Mesothelial cell of epicardium (in vitro differentiated cells): ENCODE measurements at regions not wholly inside any gene's neighbourhood (a gene's known extent, or its start where the extent isn't known, plus 50 kb on each side); places are given as distances from the start of the nearest gene placed in this dataset.

ENCODE experiments used
- DNase-seq, 2 experiments: peaks; one replicate each; pipeline ENCODE4 v3.0.0; 2021; ENCODE audit warnings: low spot score in 2 of 2; ENCODE audit not compliant: unreplicated experiment in 2 of 2
- H3K27ac Mint-ChIP-seq: 2 replicates; pipeline ENCODE4 v1.8.0; 2021; ENCODE audit warnings: mixed read lengths
- H3K27me3 Mint-ChIP-seq: 2 replicates; pipeline ENCODE4 v1.8.0; 2021; ENCODE audit warnings: low read depth, mixed read lengths
- H3K36me3 Mint-ChIP-seq: 2 replicates; pipeline ENCODE4 v1.8.0; 2021; ENCODE audit warnings: mixed read lengths
- H3K4me1 Mint-ChIP-seq: 2 replicates; pipeline ENCODE4 v1.8.0; 2021; ENCODE audit warnings: mixed read lengths
- H3K4me3 Mint-ChIP-seq: 2 replicates; pipeline ENCODE4 v1.8.0; 2021; ENCODE audit warnings: mild to moderate bottlenecking, moderate library complexity, mixed read lengths
- H3K9me3 Mint-ChIP-seq: 2 replicates; pipeline ENCODE4 v1.8.0; 2021; ENCODE audit warnings: mixed read lengths
- CTCF ChIP-seq: fragments of 200-600 bp; sonication (generic); IDR thresholded peaks from one replicate; pipeline ENCODE4 v1.5.0; 2021; ENCODE audit warnings: antibody characterized with exemption; ENCODE audit not compliant: unreplicated experiment

GRCh38 chr6:23301556-23301955, 732.2 kb downstream of the HDGFL1 start:
- no peak for DNase-seq
- Mint-ChIP-seq H3K27me3 (no peaks in the 10 kb centered on the region), H3K27ac (peak overlapping the region; percentile 19), H3K4me3 (no peak overlapping the region), H3K4me1 (peaks cover 47% of the 10 kb centered on the region), H3K36me3 (peaks cover 2% of the 10 kb centered on the region), H3K9me3 (peaks cover 16% of the 10 kb centered on the region)
- TF ChIP-seq CTCF, result no peak

- Mint-ChIP-seq H3K9me3 (peaks cover 15% of the 10 kb centered on the region), H3K4me1 (peaks cover 49% of the 10 kb centered on the region), H3K27ac (peak overlapping the region; percentile 37), H3K27me3 (no peaks in the 10 kb centered on the region), H3K4me3 (no peak overlapping the region), H3K36me3 (peaks cover 2% of the 10 kb centered on the region)
- no peak for TF ChIP-seq CTCF
- DNase-seq, result no peak
Observed at GRCh38 chr6:23302514-23302913, 733.1 kb downstream of the HDGFL1 start.

GRCh38 chr6:23305325-23305943, 736.1 kb downstream of the HDGFL1 start:
- H3K9me3 Mint-ChIP-seq, result peaks cover 26% of the 10 kb centered on the region
- peaks cover 58% of the 10 kb centered on the region for H3K4me1 Mint-ChIP-seq
- no peaks in the 10 kb centered on the region for H3K27me3 Mint-ChIP-seq
- no peak for DNase-seq
- H3K27ac Mint-ChIP-seq, result no peak overlapping the region
- peaks cover 11% of the 10 kb centered on the region for H3K36me3 Mint-ChIP-seq
- no peak for TF ChIP-seq CTCF
- H3K4me3 Mint-ChIP-seq, result no peak overlapping the region

- H3K4me1 Mint-ChIP-seq, result peaks cover 56% of the 10 kb centered on the region
- TF ChIP-seq CTCF, result no peak
- H3K27ac Mint-ChIP-seq, result no peak overlapping the region
- DNase-seq, result no peak
- H3K27me3 Mint-ChIP-seq, result no peaks in the 10 kb centered on the region
- H3K9me3 Mint-ChIP-seq, result peaks cover 24% of the 10 kb centered on the region
- peaks cover 11% of the 10 kb centered on the region for H3K36me3 Mint-ChIP-seq
- no peak overlapping the region for H3K4me3 Mint-ChIP-seq
Observed at GRCh38 chr6:23306251-23306950, 737.0 kb downstream of the HDGFL1 start.

- no peak for TF ChIP-seq CTCF
- Mint-ChIP-seq H3K9me3 (peaks cover 18% of the 10 kb centered on the region), H3K4me3 (no peak overlapping the region), H3K27me3 (no peaks in the 10 kb centered on the region), H3K27ac (no peak overlapping the region), H3K4me1 (peaks cover 47% of the 10 kb centered on the region), H3K36me3 (peaks cover 9% of the 10 kb centered on the region)
- DNase-seq, result no peak
Observed at GRCh38 chr6:23307516-23307915, 738.1 kb downstream of the HDGFL1 start.
